Hepatocyte (in vitro differentiated cells): ENCODE measurements at regions not wholly inside any gene's neighbourhood (a gene's known extent, or its start where the extent isn't known, plus 50 kb on each side); places are given as distances from the start of the nearest gene placed in this dataset.

Experiments used
- EZH2 ChIP-seq: fragments of 200-600 bp; sonication (generic); IDR thresholded peaks from 2 replicates; pipeline ENCODE4 v1.6.1; 2016; ENCODE audit warnings: antibody characterized with exemption, mild to moderate bottlenecking, borderline replicate concordance
- TF ChIP-seq, protein P1 (sequence below): fragments of 200-600 bp; sonication (generic); IDR thresholded peaks from 2 replicates; pipeline ENCODE4 v1.5.1; 2016; ENCODE audit warnings: antibody characterized with exemption, mild to moderate bottlenecking; ENCODE audit not compliant: poor library complexity

DNA sequence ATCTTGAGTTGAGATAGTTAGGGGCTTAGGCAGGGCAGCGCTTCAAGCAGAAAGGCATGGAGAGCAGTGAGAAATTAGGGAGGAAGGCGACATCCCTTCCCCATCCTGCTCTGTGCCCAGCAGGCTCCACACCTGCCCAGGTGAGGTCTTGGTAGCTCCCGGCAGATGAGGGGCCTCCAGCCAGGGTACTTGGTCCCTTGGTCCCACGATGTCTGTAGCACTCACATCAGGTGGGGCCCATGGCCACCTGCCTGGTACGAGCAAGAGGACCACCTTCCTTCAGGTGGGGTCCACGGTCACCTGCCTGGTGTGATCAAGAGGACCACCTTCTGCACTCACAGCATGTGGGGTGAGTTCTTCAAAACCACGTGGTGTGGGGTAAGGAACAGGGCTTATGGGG is 91.2 kb downstream of the GALR1 start:
- TF ChIP-seq, protein P1, sequence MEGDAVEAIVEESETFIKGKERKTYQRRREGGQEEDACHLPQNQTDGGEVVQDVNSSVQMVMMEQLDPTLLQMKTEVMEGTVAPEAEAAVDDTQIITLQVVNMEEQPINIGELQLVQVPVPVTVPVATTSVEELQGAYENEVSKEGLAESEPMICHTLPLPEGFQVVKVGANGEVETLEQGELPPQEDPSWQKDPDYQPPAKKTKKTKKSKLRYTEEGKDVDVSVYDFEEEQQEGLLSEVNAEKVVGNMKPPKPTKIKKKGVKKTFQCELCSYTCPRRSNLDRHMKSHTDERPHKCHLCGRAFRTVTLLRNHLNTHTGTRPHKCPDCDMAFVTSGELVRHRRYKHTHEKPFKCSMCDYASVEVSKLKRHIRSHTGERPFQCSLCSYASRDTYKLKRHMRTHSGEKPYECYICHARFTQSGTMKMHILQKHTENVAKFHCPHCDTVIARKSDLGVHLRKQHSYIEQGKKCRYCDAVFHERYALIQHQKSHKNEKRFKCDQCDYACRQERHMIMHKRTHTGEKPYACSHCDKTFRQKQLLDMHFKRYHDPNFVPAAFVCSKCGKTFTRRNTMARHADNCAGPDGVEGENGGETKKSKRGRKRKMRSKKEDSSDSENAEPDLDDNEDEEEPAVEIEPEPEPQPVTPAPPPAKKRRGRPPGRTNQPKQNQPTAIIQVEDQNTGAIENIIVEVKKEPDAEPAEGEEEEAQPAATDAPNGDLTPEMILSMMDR, result no peak
- no peak for TF ChIP-seq EZH2
